Transverse colon (tissue), 3 donors: ENCODE measurements at regions not wholly inside any gene's neighbourhood (a gene's known extent, or its start where the extent isn't known, plus 50 kb on each side); places are given as distances from the start of the nearest gene placed in this dataset.

Experiments used
- POLR2A ChIP-seq: fragments of 450-650 bp; IDR thresholded peaks from one replicate; pipeline ENCODE4 v1.6.1; 2016; ENCODE audit warnings: antibody characterized with exemption, mild to moderate bottlenecking, moderate library complexity
- TF ChIP-seq, protein P1 (sequence below), 5 experiments: fragments of 200-600 bp in 3 of 5; fragments of 450-650 bp in 2 of 5; sonication (generic) in 3 of 5; IDR thresholded peaks; 1 replicate in 2 of 5; 2 replicates in 3 of 5; pipeline ENCODE4 v1.5.1; 2016 to 2017; ENCODE audit warnings: antibody characterized with exemption in 5 of 5, inconsistent platforms in 3 of 5, mild to moderate bottlenecking in 2 of 5, moderate library complexity in 1 of 5

GRCh38 chr2:20126469-20126868 lies 75.0 kb upstream of the LAPTM4A start:
- TF ChIP-seq, protein P1, sequence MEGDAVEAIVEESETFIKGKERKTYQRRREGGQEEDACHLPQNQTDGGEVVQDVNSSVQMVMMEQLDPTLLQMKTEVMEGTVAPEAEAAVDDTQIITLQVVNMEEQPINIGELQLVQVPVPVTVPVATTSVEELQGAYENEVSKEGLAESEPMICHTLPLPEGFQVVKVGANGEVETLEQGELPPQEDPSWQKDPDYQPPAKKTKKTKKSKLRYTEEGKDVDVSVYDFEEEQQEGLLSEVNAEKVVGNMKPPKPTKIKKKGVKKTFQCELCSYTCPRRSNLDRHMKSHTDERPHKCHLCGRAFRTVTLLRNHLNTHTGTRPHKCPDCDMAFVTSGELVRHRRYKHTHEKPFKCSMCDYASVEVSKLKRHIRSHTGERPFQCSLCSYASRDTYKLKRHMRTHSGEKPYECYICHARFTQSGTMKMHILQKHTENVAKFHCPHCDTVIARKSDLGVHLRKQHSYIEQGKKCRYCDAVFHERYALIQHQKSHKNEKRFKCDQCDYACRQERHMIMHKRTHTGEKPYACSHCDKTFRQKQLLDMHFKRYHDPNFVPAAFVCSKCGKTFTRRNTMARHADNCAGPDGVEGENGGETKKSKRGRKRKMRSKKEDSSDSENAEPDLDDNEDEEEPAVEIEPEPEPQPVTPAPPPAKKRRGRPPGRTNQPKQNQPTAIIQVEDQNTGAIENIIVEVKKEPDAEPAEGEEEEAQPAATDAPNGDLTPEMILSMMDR (IDR thresholded peaks at IDR 0.05): no peak
- no peak for TF ChIP-seq POLR2A
